DMS53 (cell line): ENCODE measurements at regions not wholly inside any gene's neighbourhood (a gene's known extent, or its start where the extent isn't known, plus 50 kb on each side); places are given as distances from the start of the nearest gene placed in this dataset.
A peak's percentile ranks its signal among the peaks of the same experiment; 100 is the strongest.
"Not testable (repeated sequence)": the region's sequence is repeated elsewhere in the genome, so short reads cannot be mapped to it uniquely, and the experiment has no call there.

Experiments used
- DNase-seq: peaks from one replicate; lab custom pipeline; 2025; lab: John Stamatoyannopoulos, UW

DNA sequence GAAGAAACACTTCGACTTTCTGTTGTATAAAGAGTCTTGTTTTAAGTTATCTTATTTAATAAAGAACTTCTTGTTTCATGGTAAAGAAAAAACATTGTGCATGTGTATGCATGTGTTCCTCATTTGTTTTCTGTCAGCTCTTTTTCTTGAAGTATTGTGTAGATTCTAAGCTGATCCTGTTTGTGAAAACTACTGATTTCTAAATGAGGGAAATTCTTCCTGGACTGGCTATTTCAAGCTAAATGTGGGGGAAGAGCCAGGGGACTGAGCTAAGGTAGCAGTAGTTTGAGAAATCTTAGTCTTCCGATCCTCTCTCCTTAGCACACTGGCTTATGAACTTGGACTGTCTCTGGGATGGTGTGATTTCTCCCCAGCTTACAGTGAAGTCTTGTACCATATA lies 56.4 kb upstream of the RBMS1 start:
- DNase-seq: no peak

DNA sequence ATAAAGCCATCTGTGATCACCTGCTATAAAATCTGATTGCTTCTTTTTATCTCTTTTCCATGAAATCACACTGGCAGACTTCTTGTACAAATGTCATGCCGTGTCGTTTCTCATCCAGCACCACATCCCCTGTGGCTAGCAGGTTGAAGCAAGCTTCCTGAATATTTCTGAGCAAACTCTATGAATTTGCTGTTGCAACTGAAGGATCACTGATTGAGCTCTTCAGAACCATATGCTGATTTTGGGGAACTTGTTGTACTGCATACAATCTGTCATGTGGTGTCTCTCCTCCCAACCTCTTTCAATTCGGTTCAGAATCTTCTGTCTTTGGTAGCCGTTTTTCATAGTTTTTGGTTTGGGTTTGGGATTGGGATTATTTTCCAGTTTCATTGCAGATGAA lies 57.7 kb upstream of the RBMS1 start:
- DNase-seq: no peak

DNA sequence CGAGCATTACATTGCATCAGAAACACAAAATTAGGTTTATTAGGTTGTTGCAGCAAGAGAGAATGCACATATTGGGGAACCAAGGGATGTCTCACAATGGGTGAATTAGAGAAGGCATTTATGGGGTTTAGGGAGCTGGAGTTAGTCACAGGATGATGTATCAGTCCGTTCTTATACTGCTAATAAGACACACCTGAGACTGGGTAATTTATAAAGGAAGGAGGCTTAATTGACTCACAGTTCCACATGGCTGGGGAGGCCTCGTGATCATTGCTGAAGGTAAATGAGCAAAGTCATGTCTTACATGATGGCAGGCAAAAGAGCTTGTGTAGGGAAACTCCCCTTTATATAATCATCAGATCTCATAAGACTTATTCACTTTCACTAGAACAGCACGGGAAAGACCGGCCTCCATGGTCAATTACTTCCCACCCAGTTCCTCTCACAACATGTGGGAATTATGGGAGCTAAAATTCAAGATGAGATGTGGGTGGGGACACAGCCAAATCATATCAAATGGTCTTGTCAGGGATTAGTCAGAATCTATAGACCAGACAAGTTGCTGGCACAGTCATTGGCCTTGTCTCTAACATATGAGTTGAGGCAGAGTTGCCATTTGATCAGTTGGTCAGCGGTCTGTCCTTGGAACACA lies 61.9 kb upstream of the RBMS1 start:
- no peak for DNase-seq

DNA sequence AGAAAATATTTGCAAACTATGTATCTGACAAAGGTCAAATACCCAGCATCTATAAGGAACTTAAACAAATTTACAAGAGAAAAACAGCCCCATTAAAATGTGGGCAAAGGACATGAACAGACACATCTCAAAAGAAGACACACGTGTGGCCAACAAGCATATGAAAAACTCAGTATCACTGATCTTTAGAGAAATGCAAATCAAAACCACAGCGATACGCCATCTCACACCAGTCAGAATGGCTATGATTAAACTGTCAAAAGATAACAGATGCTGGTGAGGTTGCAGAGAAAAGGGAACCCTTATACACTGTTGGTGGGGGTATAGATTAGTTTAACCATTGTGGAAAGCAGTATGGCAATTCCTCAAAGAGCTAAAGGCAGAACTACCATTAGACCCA lies 64.3 kb upstream of the RBMS1 start:
- no peak for DNase-seq

DNA sequence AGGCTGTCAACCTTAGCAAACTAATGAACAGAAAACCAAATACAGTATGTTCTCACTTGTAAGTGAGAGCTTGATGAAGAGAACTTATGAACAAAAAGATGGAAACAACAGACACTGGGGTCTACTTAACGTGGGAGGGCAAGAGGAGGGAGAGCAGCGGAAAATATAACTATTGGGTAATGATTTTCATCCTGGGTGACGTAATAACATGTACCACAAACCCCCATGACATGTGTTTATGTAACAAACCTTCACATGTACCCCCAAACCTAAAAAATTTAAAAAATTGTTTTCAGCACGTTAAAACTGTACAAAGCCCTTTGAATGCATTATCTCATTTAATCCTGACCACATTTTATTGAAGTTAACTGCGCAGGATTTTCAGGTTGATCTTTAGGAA lies 64.9 kb upstream of the RBMS1 start:
- no peak for DNase-seq

DNA sequence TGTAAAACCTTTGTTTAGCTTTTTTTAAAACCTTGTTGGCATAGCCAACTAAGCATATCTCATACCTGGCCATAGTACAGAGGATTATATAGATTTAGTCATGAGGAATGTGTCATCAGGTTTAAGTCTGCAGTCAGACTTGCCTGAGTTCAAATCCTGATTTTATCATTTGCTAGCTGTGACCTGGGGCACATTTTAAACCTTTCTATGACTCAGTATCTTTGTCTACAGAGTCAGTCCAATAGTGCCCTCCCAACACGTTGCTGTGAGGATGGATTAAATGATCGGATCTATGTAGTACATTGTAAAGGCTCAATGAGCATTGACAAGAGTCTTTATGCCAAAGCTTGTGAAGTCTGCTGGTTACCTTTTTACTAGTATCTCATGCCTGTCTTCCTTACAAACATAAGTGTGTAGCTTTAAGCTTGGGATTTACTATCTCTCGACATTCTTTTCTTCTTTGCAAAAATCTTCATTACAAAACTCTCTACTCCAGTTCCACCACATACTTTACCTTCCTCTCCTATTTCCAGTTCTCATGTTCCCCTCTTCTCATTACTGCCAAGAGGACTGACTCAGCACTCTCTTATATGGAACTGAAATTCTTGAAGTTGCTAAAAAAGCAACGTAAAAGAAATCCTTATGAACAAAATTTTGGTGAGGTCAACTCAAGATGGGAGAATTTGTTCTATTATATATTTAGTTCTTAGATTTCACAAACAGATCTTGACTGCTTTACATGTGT lies 68.1 kb upstream of the RBMS1 start:
- no peak for DNase-seq

DNA sequence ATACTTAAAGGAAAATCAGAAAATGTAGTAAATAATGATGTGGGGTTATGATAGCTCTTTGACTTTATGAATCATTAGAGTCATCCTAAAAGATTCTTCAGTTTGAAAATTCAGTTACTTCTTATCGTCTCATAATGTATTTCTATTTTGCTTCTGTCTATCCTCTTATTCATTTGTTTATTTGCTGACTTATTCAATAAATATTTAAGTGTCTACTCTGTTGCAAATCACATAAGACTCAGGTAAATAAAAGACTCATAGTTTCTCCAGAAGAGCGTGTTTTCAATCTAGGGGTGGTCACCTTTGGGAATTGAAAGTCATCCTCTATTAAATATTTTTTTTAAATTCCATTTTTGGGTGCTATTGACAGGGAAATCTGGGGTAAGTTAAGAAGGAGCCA lies 69.1 kb upstream of the RBMS1 start:
- DNase-seq: no peak

DNA sequence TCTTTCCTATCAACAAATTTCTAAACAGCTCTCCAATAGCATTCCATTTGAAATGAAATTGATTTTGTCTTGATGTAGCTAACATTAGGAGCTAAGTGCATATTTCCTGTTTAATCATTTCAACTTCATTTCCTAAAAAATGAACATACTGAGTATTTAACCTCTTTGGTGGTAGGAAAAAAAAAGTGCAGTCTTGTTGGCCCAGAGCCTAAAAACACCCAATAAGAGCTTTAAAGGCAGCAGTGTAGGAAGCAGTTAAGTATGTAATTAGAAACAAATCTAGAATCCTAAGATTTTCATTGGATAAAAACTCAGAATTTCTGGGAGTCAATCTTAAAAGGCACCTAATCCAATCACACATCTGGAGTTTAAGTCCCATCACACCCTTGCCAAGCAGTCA lies 71.0 kb upstream of the RBMS1 start:
- no peak for DNase-seq

- DNase-seq: no peak
These were observed 71.7 kb upstream of the RBMS1 start for GRCh38 chr2:160565099-160565845.

- no peak for DNase-seq
These were observed 73.1 kb upstream of the RBMS1 start for GRCh38 chr2:160566717-160567116.

DNA sequence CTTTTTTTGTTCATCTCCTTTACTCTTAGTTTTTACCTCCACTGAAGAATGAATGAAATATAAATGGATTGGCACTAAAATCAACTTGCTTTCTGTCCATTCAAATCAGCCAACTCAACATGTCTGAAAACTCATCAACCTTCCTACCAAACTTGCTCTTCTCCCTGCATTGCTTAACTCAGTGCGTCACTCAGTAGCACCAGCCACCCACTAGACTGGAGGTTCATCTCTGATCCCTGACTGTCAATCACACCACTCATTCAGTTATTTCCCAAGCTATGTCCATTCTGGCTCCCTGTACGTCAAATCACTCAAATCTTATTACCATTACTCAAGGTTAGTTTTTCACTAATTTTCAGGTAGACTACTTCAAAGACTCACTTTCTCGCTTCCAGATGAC lies 75.2 kb upstream of the RBMS1 start:
- DNase-seq: no peak

GRCh38 chr2:160570376-160570775 lies 76.8 kb upstream of the RBMS1 start:
- no peak for DNase-seq

- DNase-seq: no peak
These were observed 81.0 kb upstream of the RBMS1 start for GRCh38 chr2:160574468-160575140.

GRCh38 chr2:160575368-160575767 lies 81.8 kb upstream of the RBMS1 start:
- no peak for DNase-seq

DNA sequence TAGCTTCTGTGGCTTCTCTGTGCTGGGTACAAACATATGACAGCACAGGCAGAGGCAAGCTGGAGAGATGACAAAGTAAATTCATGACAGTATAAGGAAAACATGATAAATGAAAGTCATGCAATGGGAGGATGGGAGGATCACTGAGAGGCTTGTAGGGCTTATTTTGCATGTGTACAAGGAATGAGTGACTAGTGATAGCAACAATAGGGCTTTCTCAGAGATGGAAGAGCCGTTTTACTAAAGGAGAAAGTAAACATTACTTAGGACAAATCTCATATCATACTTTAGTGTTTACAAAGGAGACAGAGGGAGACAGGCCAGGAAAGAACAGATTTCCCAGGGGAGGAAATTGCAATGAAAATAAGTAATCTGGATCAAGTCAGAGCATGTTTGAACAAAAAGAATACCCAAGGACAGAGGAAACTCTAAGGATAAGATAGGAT lies 82.5 kb upstream of the RBMS1 start:
- peak; percentile 24 for DNase-seq

- not testable (repeated sequence) for DNase-seq
These were observed 83.5 kb upstream of the RBMS1 start for GRCh38 chr2:160577081-160577480.

GRCh38 chr2:160581035-160581434 lies 87.4 kb upstream of the RBMS1 start:
- no peak for DNase-seq

DNA sequence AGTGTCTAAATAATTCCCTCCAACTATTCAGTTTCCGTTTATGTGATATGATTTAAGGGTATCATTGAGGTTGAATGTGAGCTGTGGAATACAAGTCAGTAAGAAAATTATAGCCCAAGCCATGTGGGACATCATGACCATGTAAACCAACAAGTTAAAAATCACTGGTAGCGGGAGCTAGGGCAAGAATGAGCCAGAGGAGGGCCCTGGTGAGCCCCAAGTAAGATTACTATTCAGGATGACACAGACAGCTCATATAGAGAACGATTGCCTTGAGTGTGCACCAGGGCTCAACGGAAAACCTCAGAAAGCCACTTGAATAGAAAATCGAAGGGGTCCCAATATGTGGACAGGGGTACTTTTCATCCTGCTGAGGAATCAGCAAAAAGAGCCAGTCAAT lies 87.8 kb upstream of the RBMS1 start:
- DNase-seq: peak; percentile 21

DNA sequence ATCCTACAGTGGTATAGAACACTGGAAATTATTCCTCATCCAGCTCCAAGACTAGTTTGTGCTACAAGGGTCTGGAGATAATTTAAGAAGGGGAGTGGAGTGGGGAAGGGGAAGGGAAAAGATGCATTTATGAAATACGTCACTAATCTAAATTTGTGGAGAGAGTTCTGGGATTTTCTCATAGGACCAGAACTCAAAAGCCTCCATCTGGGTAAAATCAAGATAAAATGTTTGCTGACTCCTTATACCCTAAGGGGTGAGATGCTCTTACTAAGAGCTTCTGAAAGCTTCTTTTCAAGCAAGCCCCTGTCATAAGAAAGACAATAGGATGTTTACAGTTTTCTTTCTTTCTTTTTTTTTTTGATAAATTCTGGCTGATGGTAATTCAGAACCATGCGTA lies 88.5 kb upstream of the RBMS1 start:
- no peak for DNase-seq

- no peak for DNase-seq
These were observed 89.0 kb upstream of the RBMS1 start for GRCh38 chr2:160582490-160583145.

- DNase-seq: peak; percentile 80
These were observed 89.5 kb upstream of the RBMS1 start for GRCh38 chr2:160583146-160583535.
